Choroid plexus epithelial cell (primary cell): ENCODE measurements at regions not wholly inside any gene's neighbourhood (a gene's known extent, or its start where the extent isn't known, plus 50 kb on each side); places are given as distances from the start of the nearest gene placed in this dataset.

Experiments
- DNase-seq: peaks from one replicate; pipeline ENCODE4 v3.0.0-alpha.2; 2010; ENCODE audit warnings: low read depth
- H3K4me3 ChIP-seq: 2 replicates; pipeline ENCODE4 v1.5.1; 2011; ENCODE audit warnings: low read depth, mild to moderate bottlenecking, control low read depth, low read length, moderate library complexity
- CTCF ChIP-seq: conservative IDR thresholded peaks from 2 replicates; pipeline ENCODE4 v1.5.1; 2011; ENCODE audit warnings: low read depth, mild to moderate bottlenecking, control low read depth, inconsistent platforms, low read length, moderate library complexity

- peak; percentile 48 for DNase-seq
- H3K4me3 ChIP-seq = no peak overlapping the region
- peak; percentile 42 for TF ChIP-seq CTCF
Measured at GRCh38 chrX:26851981-26852380, 611.2 kb downstream of the PPP4R3C start.

- no peak for TF ChIP-seq CTCF
- peak; percentile 46 for DNase-seq
- H3K4me3 ChIP-seq = no peak overlapping the region
Measured at GRCh38 chrX:26848511-26848910, 614.6 kb downstream of the PPP4R3C start.

GRCh38 chrX:26845056-26845455 is 618.1 kb downstream of the PPP4R3C start:
- TF ChIP-seq CTCF = no peak
- no peak overlapping the region for H3K4me3 ChIP-seq
- peak; percentile 73 for DNase-seq

GRCh38 chrX:26822448-26822847 is 606.5 kb downstream of the MAGEB5 start:
- H3K4me3 ChIP-seq = no peak overlapping the region
- DNase-seq = no peak
- no peak for TF ChIP-seq CTCF

GRCh38 chrX:26789751-26790150 is 573.8 kb downstream of the MAGEB5 start:
- TF ChIP-seq CTCF = no peak
- H3K4me3 ChIP-seq = no peak overlapping the region
- DNase-seq = peak; percentile 39

GRCh38 chrX:26788402-26788998 is 572.5 kb downstream of the MAGEB5 start:
- DNase-seq = peak; percentile 8
- no peak for TF ChIP-seq CTCF
- H3K4me3 ChIP-seq = no peak overlapping the region

GRCh38 chrX:26783512-26784225 is 567.7 kb downstream of the MAGEB5 start:
- DNase-seq = peak; percentile 62
- peak; percentile 74 for TF ChIP-seq CTCF
- H3K4me3 ChIP-seq = no peak overlapping the region
